Progenitor cell of endocrine pancreas (in vitro differentiated cells): ENCODE measurements at regions not wholly inside any gene's neighbourhood (a gene's known extent, or its start where the extent isn't known, plus 50 kb on each side); places are given as distances from the start of the nearest gene placed in this dataset.

Experiments
- DNase-seq: peaks from one replicate; pipeline ENCODE4 v3.0.0; 2021; ENCODE audit warnings: low spot score; ENCODE audit not compliant: unreplicated experiment
- H3K27ac Mint-ChIP-seq: 2 replicates; pipeline ENCODE4 v1.8.0; 2021; ENCODE audit warnings: mild to moderate bottlenecking, moderate library complexity, mixed read lengths
- H3K27me3 Mint-ChIP-seq: 2 replicates; pipeline ENCODE4 v1.8.0; 2021; ENCODE audit warnings: mixed read lengths
- H3K36me3 Mint-ChIP-seq: 2 replicates; pipeline ENCODE4 v1.8.0; 2022; ENCODE audit warnings: mixed read lengths; ENCODE audit not compliant: insufficient read depth
- H3K4me1 Mint-ChIP-seq: 2 replicates; pipeline ENCODE4 v1.8.0; 2021; ENCODE audit warnings: low read depth, mixed read lengths
- H3K4me3 Mint-ChIP-seq: 2 replicates; pipeline ENCODE4 v1.8.0; 2021; ENCODE audit warnings: low read depth, mild to moderate bottlenecking, moderate library complexity, mixed read lengths
- H3K9me3 Mint-ChIP-seq: 2 replicates; pipeline ENCODE4 v1.8.0; 2021; ENCODE audit warnings: low read depth, mixed read lengths
- TF ChIP-seq, protein P1 (sequence below): fragments of 200-600 bp; sonication (generic); IDR thresholded peaks from one replicate; pipeline ENCODE4 v1.5.0; 2021; ENCODE audit warnings: antibody characterized with exemption, mild to moderate bottlenecking; ENCODE audit not compliant: unreplicated experiment

GRCh38 chr9:73684601-73685000 lies 532.9 kb downstream of the ANXA1 start:
- no peak overlapping the region for H3K27ac Mint-ChIP-seq
- H3K9me3 Mint-ChIP-seq: peaks cover 5% of the 10 kb centered on the region
- H3K4me1 Mint-ChIP-seq: no peaks in the 10 kb centered on the region
- no peak for DNase-seq
- H3K4me3 Mint-ChIP-seq: no peak overlapping the region
- no peaks in the 10 kb centered on the region for H3K27me3 Mint-ChIP-seq
- peaks cover 1% of the 10 kb centered on the region for H3K36me3 Mint-ChIP-seq
- TF ChIP-seq, protein P1, sequence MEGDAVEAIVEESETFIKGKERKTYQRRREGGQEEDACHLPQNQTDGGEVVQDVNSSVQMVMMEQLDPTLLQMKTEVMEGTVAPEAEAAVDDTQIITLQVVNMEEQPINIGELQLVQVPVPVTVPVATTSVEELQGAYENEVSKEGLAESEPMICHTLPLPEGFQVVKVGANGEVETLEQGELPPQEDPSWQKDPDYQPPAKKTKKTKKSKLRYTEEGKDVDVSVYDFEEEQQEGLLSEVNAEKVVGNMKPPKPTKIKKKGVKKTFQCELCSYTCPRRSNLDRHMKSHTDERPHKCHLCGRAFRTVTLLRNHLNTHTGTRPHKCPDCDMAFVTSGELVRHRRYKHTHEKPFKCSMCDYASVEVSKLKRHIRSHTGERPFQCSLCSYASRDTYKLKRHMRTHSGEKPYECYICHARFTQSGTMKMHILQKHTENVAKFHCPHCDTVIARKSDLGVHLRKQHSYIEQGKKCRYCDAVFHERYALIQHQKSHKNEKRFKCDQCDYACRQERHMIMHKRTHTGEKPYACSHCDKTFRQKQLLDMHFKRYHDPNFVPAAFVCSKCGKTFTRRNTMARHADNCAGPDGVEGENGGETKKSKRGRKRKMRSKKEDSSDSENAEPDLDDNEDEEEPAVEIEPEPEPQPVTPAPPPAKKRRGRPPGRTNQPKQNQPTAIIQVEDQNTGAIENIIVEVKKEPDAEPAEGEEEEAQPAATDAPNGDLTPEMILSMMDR: no peak

DNA sequence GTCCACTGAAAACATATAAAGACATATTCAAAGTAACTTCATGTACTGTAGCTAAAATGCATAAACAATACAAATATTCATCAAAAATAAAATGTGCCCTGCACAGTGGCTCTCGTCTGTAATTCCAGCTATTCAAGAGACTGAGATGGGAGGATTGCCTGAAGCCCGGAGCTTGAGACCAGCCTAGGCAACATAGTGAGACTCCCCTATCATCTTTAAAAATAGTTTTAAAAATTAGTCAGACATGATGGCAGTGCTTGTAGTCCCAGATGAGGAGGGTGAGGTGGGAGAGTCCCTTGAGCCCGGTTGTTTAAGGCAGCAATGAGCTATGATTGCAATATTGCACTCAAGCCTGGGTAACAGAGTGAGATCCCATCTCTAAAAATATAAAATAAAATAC lies 534.1 kb downstream of the ANXA1 start:
- H3K4me3 Mint-ChIP-seq: no peak overlapping the region
- H3K4me1 Mint-ChIP-seq: no peaks in the 10 kb centered on the region
- H3K9me3 Mint-ChIP-seq: peaks cover 5% of the 10 kb centered on the region
- peaks cover 1% of the 10 kb centered on the region for H3K36me3 Mint-ChIP-seq
- no peak overlapping the region for H3K27ac Mint-ChIP-seq
- DNase-seq: no peak
- no peaks in the 10 kb centered on the region for H3K27me3 Mint-ChIP-seq
- TF ChIP-seq, protein P1: no peak

GRCh38 chr9:73689051-73689870 lies 537.6 kb downstream of the ANXA1 start:
- Mint-ChIP-seq H3K4me3 (no peak overlapping the region), H3K27me3 (no peaks in the 10 kb centered on the region), H3K4me1 (no peaks in the 10 kb centered on the region), H3K27ac (no peak overlapping the region), H3K36me3 (no peaks in the 10 kb centered on the region), H3K9me3 (no peaks in the 10 kb centered on the region)
- TF ChIP-seq, protein P1: no peak
- DNase-seq: no peak

DNA sequence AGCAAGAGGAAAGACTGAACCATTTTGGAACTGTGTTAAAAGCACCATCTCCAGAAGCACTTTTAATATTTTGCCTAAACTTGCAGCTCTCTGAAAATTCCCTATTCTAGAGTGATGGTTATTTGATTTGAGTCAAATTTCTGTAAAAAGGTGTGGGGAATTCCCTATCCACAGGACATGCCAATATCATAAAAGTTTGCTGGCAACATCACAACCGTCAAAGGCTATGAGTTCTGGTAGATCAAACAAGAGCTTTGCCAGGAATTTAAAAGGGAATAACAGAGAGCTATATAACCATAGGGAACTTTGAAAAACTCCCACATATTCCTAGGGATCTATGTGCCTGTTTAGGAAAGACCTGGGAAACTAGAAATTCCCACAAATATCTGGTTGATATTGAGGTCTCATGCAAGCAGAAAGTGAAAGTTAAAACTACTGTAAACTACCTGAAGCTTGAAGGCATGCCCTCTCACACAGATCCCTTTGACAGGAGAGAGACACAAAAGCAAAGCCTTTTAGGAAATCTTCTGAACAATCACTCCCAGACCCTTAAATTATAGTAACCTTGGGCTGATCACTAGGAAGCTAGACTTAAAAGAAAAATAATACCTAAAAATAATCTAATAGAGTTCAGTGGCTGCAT lies 549.9 kb downstream of the ANXA1 start:
- Mint-ChIP-seq H3K27ac (no peak overlapping the region), H3K36me3 (no peaks in the 10 kb centered on the region), H3K9me3 (peaks cover 2% of the 10 kb centered on the region), H3K4me3 (no peak overlapping the region), H3K4me1 (no peaks in the 10 kb centered on the region), H3K27me3 (no peaks in the 10 kb centered on the region)
- no peak for DNase-seq
- TF ChIP-seq, protein P1: no peak

DNA sequence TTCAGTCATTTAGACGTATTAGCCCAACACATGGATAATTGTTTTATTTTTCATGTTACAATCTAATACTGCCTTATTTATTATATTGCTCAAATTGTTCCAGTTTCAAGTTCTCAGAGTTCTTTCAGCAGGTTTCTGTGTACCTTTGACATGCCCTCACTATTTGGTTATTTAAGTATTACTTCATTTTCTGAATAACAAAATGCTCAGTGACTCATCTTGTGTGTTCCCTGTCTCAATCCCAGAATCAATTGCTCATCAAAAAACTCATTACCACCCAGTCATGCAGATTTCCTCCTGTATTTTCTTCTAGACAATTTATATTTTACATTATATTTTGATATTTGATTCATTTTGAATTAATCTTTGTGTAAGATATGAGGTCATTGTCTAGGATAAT lies 562.6 kb downstream of the ANXA1 start:
- Mint-ChIP-seq H3K27ac (no peak overlapping the region), H3K36me3 (no peaks in the 10 kb centered on the region), H3K4me1 (no peaks in the 10 kb centered on the region), H3K9me3 (no peaks in the 10 kb centered on the region), H3K27me3 (no peaks in the 10 kb centered on the region), H3K4me3 (no peak overlapping the region)
- TF ChIP-seq, protein P1: no peak
- no peak for DNase-seq
